HG03558 (cell line): ENCODE measurements at regions not wholly inside any gene's neighbourhood (a gene's known extent, or its start where the extent isn't known, plus 50 kb on each side); places are given as distances from the start of the nearest gene placed in this dataset.

Source experiments
- ATAC-seq: cut with Tn5 transposase; IDR thresholded peaks from one replicate; pipeline ENCODE4 v1.9.1; 2021; ENCODE audit warnings: moderate number of reproducible peaks; ENCODE audit not compliant: unreplicated experiment; ENCODE audit errors: extremely low read depth

- no peak for ATAC-seq
These were observed 581.8 kb upstream of the C9orf72 start for GRCh38 chr9:28155067-28155466.

DNA sequence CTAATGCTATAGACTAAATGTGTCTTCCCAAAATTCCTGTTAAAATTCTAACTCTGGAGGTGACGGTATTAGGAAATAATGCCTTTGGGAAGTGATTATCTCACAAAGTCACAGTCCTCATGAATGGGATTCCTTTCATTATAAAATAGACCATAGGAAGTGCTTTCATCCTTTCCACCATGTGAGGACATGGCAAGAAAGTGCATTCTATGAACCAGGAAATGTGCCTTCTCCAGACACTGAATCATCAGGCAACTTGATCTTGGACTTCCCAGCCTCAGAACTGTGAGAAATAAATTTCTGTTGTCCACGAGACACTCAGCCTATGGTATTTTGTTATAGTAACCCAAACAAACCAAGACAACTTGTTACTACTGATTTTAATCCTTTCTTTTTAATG, 582.4 kb upstream of the C9orf72 start:
- ATAC-seq, result no peak

DNA sequence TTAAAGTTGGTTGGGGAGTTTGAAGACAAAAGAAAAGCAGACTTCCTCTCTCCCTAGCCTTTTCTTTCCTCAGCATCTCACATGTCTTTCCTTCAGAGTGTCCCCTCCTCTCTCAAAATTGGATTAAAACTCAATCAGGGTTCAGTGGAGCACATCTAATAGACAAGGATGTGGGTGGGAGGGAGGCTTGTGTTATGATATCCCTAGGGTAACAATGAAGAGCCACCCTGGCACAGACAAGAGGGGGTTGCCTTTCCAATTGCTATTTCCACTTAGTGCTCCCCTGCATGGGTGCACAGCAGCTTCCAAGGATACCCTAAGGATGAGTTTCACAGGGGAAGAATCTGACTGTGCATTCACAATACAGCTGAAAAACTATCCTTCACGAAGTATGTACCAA, 585.2 kb upstream of the C9orf72 start:
- ATAC-seq, result no peak

GRCh38 chr9:28163619-28164018, 590.3 kb upstream of the C9orf72 start:
- no peak for ATAC-seq

DNA sequence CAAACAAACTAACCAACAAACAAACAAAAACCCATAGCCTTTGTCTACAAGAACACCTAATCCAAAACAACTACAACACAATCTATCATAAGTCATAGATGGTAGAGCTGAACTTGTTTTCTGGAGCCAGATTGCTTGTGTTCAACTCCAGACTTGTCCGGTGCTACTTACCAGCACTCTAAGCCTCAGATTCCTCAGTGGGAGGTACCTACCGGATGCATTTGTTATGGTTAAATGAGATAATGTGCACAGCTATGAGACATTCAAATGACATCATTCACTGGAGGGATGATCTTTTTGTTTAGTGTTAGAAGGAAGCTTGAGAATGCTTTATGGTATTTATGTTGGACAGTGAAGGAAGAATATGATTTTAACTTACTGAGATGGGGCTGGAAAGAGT, 592.9 kb upstream of the C9orf72 start:
- no peak for ATAC-seq

DNA sequence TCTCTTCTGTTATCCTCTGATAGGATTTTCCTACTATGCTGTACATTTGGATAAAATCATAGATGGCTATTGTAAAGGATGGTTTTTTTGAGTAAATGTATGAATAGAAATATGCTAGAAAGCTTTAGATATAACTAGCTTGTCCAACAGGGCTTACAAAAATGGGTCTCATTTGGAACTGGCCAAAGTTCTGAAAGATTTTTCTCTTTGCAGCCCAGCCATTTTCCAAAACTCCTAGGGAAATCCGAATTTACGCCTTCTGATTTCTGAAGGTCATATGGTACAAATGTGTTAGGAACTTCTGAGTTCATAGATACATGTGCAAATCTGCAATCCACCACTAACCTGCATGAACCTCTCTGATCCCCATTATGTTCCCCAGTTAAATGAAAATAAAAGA, 603.9 kb upstream of the C9orf72 start:
- ATAC-seq, result no peak

- ATAC-seq, result no peak
These were observed 604.6 kb upstream of the C9orf72 start for GRCh38 chr9:28177925-28178324.

GRCh38 chr9:28179893-28180292, 606.6 kb upstream of the C9orf72 start:
- ATAC-seq, result no peak

GRCh38 chr9:28190981-28191380, 617.7 kb upstream of the C9orf72 start:
- ATAC-seq, result no peak

DNA sequence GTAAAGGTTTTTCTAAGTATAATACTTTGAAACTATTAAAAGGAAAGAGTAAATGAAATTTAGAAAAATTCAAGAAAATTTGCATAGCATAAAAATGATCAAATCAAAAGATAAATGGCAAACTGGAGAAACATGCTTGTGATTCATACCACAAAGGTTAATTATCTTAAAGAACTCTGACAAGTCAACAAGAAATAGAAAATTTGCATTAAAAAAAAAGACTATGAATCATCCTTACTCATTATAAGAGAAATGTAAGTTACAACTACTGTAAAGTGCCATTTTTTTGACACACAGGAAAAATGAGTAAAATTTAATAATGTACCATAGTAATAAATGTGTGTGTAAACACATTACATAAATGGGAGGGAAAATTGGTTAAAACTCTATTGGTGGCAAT, 624.4 kb upstream of the C9orf72 start:
- ATAC-seq, result no peak

GRCh38 chr9:28203036-28203435, 629.8 kb upstream of the C9orf72 start:
- no peak for ATAC-seq

DNA sequence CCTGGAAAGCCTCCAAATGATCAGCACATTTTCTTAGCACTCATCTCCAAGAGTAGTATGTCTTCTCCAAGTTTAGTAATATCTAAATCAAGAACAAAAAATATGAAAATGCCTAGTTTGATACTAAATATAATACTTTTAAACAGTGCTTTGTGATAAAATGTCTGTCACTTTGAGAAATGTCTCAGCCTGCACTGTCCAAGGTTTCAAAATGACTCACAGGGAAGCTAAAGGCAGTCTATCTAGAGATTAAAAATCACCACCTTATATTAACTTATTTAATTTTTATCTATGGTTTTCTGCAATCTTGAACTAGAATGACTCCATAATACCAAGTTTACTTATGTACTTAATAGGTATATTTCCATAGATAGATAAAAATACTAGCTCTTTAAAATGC, 633.0 kb upstream of the C9orf72 start:
- no peak for ATAC-seq

DNA sequence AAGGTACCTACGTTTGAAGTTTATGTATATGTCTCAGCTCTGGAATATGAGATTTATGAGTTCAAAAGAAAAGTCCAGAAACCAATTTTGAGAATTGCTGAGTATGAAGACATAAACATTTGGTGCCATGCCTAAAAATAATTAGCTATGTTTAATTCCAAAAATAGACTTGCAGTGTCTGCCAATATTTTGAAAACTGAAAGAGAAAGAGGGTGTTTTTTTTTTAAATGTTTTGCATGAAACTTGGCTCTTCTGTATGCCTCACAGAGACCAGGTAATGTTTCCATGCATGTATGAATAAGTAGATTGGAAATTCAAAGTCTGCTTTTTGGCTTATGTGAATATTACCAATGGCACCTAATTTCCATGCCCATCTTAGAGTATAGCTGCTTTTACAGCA, 634.4 kb upstream of the C9orf72 start:
- ATAC-seq, result no peak

GRCh38 chr9:28209130-28209529, 635.8 kb upstream of the C9orf72 start:
- ATAC-seq, result no peak

- ATAC-seq, result no peak
These were observed 639.7 kb upstream of the C9orf72 start for GRCh38 chr9:28212979-28213378.

DNA sequence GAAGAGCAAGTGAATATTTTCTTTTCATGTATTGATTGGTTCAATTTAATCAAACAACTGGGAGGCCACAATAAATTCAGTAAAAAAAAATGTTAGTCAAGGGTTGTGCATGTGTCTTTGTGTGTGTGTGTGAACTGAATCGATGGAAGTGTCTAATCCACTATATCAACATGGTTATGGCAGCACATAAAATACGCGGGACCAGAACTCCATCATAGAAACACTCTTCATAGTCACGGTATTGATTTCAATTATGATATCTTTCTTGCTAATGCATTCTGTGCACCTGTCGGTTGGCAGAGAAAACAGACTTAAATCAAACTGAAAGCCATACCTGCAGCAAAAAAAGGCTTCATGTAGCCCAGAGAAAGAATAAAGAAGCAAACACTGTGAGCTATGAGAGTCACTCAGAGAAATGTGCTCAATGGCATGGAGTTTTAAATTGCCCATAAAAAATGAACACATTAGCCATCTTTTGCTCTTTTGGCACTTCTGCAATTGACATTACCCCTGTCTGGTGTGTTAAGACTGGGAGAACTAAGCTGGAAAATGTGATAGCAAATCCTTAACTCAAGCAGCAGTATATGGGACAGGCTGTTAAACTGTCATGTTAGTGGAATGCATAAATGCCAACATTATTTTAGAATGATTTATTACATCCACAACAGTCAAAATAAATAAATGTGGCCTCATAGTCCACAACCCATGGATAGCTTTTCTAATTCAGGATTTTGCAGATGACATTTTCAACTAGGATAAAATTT, 642.4 kb upstream of the C9orf72 start:
- ATAC-seq, result no peak

GRCh38 chr9:28232686-28233085, 659.4 kb upstream of the C9orf72 start:
- ATAC-seq, result no peak

GRCh38 chr9:28234133-28234893, 661.0 kb upstream of the C9orf72 start:
- ATAC-seq, result no peak

- ATAC-seq, result no peak
These were observed 661.6 kb upstream of the C9orf72 start for GRCh38 chr9:28234894-28235277.

DNA sequence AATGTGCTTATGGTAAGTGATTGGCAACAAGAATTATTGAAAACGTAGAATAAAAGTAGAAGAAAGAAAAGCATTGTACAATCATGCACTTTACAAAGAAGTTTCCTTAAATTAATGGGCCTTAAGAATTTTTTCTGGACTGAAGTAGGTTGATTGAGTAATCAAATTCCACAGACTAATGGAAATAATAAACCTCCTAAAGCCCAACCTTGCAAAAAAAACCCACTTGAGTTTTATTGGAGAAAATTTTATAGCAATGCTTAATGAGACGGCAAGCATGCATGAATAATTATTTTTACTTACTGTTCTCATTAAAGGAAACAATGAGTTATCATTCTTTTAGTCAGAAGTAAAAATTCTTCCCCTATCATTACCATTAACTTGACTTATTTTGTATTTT, 676.1 kb upstream of the C9orf72 start:
- ATAC-seq, result no peak

GRCh38 chr9:28255174-28255573, 681.9 kb upstream of the C9orf72 start:
- ATAC-seq, result no peak

- no peak for ATAC-seq
These were observed 687.0 kb upstream of the C9orf72 start for GRCh38 chr9:28260330-28260729.
